ENCODE measurements at regions not wholly inside any gene's neighbourhood (a gene's known extent, or its start where the extent isn't known, plus 50 kb on each side); places are given as distances from the start of the nearest gene placed in this dataset.

DNA sequence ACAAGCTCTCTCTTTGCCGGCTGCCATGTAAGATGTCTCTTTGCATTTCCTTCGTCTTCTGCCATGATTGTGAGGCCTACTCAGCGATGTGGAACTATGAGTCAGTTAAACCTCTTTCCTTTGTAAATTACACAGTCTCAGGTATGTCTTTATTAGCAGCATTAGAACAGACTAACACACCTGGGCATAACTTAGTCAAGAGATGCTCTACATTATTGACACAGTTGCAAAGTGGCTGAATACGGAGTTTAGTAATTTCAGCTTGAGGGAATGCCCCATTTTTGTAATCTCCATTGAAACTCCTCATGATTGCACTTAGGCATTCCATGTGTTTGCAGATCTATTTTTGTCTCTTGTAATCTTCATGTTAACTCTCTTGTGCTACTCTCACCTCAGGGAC is 299.5 kb upstream of the HAND2 start:
- Histone ChIP-seq H3K9me3 (ENCODE audit: insufficient read depth, low read depth, low read length) (no peaks in the 10 kb centered on the region), H3K4me3 (ENCODE audit: low read length) (no peak overlapping the region), H3K36me3 (ENCODE audit: insufficient read depth, low read depth, low read length) (no peaks in the 10 kb centered on the region), H3K27ac (ENCODE audit: low read length) (no peak overlapping the region), H3K9ac (ENCODE audit: low read depth, low read length) (no peak overlapping the region), H3K4me1 (ENCODE audit: insufficient read depth, low read length) (no peaks in the 10 kb centered on the region), H3K27me3 (ENCODE audit: insufficient read depth, low read length) (no peaks in the 10 kb centered on the region)

DNA sequence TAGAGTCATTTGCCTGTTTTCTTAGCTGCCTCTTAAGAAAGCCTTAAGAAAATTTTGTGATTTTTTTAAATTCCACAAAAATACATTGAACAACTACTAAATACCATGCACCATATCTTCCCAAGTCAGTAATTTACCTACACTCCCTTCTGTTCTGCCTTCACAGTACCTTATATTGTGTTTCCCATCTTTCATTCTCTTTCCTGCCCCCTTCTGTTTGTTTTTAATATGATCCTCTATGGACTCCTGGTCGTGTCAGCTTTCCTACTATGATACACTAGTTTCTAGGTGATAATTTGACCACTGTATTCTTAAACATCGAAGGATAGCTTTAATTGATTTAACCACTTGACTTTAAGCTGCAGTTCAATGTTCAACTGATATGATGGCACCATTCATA is 297.7 kb upstream of the HAND2 start:
- Histone ChIP-seq H3K9me3 (ENCODE audit: insufficient read depth, low read depth, low read length) (no peaks in the 10 kb centered on the region), H3K4me3 (ENCODE audit: low read length) (no peak overlapping the region), H3K9ac (ENCODE audit: low read depth, low read length) (no peak overlapping the region), H3K27ac (ENCODE audit: low read length) (no peak overlapping the region), H3K36me3 (ENCODE audit: insufficient read depth, low read depth, low read length) (no peaks in the 10 kb centered on the region), H3K4me1 (ENCODE audit: insufficient read depth, low read length) (no peaks in the 10 kb centered on the region), H3K27me3 (ENCODE audit: insufficient read depth, low read length) (no peaks in the 10 kb centered on the region)

DNA sequence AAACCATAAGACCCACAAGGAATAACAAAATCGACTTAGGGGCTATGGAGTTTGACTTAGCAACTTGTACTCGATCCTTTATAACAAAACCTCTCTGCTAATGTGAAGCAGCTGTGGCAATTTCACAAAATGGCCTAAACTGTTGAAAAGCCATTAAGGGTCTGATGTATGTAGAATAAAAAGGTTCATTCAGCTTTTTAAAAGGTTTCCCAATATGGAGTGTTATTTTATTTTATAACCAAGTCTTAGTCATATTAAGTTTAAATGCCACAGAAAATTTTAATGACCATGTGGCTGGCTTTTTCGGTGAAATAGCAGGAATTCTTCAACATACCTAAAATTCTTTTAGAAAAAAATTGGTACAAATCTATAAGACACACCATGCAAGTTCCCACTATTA is 291.8 kb upstream of the HAND2 start:
- H3K4me3 ChIP-seq (ENCODE audit: low read length) = no peak overlapping the region
- no peak overlapping the region for H3K27ac ChIP-seq (ENCODE audit: low read length)
- H3K36me3 ChIP-seq (ENCODE audit: insufficient read depth, low read depth, low read length) = no peaks in the 10 kb centered on the region
- no peak overlapping the region for H3K9ac ChIP-seq (ENCODE audit: low read depth, low read length)
- no peaks in the 10 kb centered on the region for H3K9me3 ChIP-seq (ENCODE audit: insufficient read depth, low read depth, low read length)
- no peaks in the 10 kb centered on the region for H3K27me3 ChIP-seq (ENCODE audit: insufficient read depth, low read length)
- no peaks in the 10 kb centered on the region for H3K4me1 ChIP-seq (ENCODE audit: insufficient read depth, low read length)

DNA sequence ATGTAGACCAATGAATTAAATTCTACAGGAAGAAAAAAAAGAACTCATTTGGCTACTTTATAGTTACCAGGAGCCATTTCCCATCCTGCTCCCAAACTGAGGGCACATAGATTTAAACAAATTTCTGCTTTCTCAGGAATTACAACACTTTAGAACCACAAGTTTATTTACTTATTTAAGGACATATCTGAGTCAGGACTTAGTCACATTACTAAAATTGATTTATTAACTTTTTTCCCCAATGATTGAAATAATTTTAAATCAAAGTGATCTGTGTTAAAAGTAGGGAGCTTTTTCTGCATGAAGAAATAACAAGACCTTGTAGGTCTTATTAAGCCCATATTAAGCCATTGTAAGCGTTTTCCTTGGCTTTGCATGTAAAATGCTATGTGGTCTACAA is 291.0 kb upstream of the HAND2 start:
- H3K36me3 ChIP-seq (ENCODE audit: insufficient read depth, low read depth, low read length) = no peaks in the 10 kb centered on the region
- no peak overlapping the region for H3K27ac ChIP-seq (ENCODE audit: low read length)
- H3K9me3 ChIP-seq (ENCODE audit: insufficient read depth, low read depth, low read length) = no peaks in the 10 kb centered on the region
- H3K4me1 ChIP-seq (ENCODE audit: insufficient read depth, low read length) = no peaks in the 10 kb centered on the region
- H3K27me3 ChIP-seq (ENCODE audit: insufficient read depth, low read length) = no peaks in the 10 kb centered on the region
- no peak overlapping the region for H3K9ac ChIP-seq (ENCODE audit: low read depth, low read length)
- H3K4me3 ChIP-seq (ENCODE audit: low read length) = no peak overlapping the region

DNA sequence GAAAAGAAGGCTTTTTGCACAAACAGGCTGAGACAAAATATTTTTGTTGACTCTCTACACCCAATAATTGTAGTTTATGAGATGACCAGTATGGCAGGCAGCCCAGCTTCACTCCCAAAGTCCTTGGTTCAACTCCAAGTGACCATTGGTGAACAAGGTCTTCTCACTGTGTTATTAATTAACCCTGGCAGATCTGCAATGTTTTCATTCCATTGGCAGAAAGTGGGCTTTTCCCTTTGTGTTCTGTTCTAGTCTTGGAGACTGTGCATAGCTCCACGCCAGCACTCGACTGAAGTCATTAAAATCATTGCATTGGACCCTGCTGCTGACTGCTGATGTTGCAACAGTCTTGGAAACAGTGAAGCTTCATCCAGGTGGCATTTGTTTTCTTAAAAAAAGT is 277.3 kb upstream of the HAND2 start:
- H3K9me3 ChIP-seq (ENCODE audit: insufficient read depth, low read depth, low read length) = no peaks in the 10 kb centered on the region
- H3K4me3 ChIP-seq (ENCODE audit: low read length) = no peak overlapping the region
- no peaks in the 10 kb centered on the region for H3K27me3 ChIP-seq (ENCODE audit: insufficient read depth, low read length)
- no peaks in the 10 kb centered on the region for H3K36me3 ChIP-seq (ENCODE audit: insufficient read depth, low read depth, low read length)
- no peak overlapping the region for H3K9ac ChIP-seq (ENCODE audit: low read depth, low read length)
- no peak overlapping the region for H3K27ac ChIP-seq (ENCODE audit: low read length)
- H3K4me1 ChIP-seq (ENCODE audit: insufficient read depth, low read length) = no peaks in the 10 kb centered on the region

DNA sequence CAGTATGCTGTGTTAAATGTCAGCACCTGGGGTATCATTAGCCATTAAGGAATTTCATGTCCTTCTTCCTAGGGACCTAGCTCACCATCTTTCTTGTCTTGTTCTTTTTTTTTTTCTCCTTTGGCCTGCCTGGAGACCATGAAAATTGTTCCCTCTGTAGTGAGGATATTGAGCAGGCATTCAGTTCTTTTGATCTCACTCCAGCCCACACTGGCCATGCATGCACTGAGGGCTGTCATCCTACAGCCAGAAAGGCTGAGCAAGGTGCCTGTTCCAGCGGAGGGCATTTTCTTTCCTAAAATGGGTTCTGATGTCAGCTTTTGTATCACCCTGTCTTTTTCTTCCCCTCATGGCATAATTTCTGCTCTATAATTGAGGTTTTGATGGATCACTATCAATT is 275.9 kb upstream of the HAND2 start:
- no peak overlapping the region for H3K9ac ChIP-seq (ENCODE audit: low read depth, low read length)
- no peaks in the 10 kb centered on the region for H3K9me3 ChIP-seq (ENCODE audit: insufficient read depth, low read depth, low read length)
- 0 out of 2 replicates have a peak, but pooled peaks cover 3% of the 10 kb centered on the region for H3K4me1 ChIP-seq (ENCODE audit: insufficient read depth, low read length)
- no peak overlapping the region for H3K4me3 ChIP-seq (ENCODE audit: low read length)
- no peaks in the 10 kb centered on the region for H3K36me3 ChIP-seq (ENCODE audit: insufficient read depth, low read depth, low read length)
- no peaks in the 10 kb centered on the region for H3K27me3 ChIP-seq (ENCODE audit: insufficient read depth, low read length)
- H3K27ac ChIP-seq (ENCODE audit: low read length) = no peak overlapping the region

DNA sequence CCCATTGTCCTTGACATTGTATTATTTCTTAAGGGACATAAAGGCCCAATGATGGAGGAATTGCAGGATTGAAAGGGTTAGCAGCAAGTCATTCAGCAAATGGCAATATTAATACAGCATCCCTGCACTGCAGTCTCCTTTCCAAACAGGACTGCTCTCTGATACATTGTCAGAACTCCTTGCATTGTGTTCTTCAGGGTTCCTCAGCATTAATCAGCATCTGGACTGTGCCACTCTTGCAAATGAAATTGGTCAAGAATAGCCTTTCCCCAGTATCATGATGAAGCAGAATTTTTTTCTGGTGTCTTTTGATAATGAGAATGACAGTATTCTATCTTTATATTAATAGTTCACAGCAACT is 272.6 kb upstream of the HAND2 start:
- Histone ChIP-seq H3K27ac (ENCODE audit: low read length) (no peak overlapping the region), H3K4me1 (ENCODE audit: insufficient read depth, low read length) (0 out of 2 replicates have a peak, but pooled peaks cover 3% of the 10 kb centered on the region), H3K36me3 (ENCODE audit: insufficient read depth, low read depth, low read length) (no peaks in the 10 kb centered on the region)

DNA sequence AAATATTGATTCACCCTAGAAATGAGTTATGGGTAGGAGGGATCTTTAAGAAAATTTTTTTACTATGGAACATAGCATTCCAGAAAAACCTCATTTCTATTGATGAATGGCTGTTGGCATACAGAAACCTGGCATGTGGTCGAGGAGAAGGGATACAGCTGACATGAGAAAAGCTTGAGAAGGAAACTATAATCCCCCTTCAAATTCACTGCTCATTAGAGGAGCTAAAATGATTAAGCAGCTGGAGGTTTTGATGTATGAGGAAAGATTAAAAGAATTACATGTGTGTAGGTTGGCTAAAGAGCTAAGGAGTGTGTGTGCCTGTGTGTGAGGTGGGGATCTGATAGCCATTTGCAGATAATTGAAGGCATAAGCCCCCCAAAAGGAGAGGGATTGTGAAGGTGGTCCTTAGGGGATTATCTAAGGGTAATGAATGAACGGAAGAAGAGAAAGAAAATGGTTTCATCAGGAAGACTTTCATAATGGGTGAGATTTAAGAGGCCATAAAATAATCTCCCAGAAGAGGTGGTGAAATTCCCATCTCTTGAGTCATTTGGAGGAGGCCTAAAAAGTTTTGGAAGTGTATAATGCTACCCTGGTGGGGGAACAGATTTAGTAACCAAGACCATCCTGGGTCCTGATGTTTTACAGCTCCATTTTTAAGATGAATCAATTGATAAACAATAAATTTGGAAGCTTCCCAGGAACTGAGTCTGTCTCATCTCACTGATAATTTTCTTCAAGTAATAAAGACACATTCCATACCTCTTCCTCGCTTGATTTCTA is 272.0 kb upstream of the HAND2 start:
- Histone ChIP-seq H3K27ac (ENCODE audit: low read length) (no peak overlapping the region), H3K4me3 (ENCODE audit: low read length) (no peak overlapping the region), H3K4me1 (ENCODE audit: insufficient read depth, low read length) (0 out of 2 replicates have a peak, but pooled peaks cover 3% of the 10 kb centered on the region), H3K27me3 (ENCODE audit: insufficient read depth, low read length) (no peaks in the 10 kb centered on the region), H3K9me3 (ENCODE audit: insufficient read depth, low read depth, low read length) (no peaks in the 10 kb centered on the region), H3K36me3 (ENCODE audit: insufficient read depth, low read depth, low read length) (no peaks in the 10 kb centered on the region), H3K9ac (ENCODE audit: low read depth, low read length) (no peak overlapping the region)

More for the DNA sequence above, 272.6 kb upstream of the HAND2 start:
- Histone ChIP-seq H3K4me3 (ENCODE audit: low read length) (no peak overlapping the region), H3K9ac (ENCODE audit: low read depth, low read length) (no peak overlapping the region), H3K27me3 (ENCODE audit: insufficient read depth, low read length) (no peaks in the 10 kb centered on the region), H3K9me3 (ENCODE audit: insufficient read depth, low read depth, low read length) (no peaks in the 10 kb centered on the region)

DNA sequence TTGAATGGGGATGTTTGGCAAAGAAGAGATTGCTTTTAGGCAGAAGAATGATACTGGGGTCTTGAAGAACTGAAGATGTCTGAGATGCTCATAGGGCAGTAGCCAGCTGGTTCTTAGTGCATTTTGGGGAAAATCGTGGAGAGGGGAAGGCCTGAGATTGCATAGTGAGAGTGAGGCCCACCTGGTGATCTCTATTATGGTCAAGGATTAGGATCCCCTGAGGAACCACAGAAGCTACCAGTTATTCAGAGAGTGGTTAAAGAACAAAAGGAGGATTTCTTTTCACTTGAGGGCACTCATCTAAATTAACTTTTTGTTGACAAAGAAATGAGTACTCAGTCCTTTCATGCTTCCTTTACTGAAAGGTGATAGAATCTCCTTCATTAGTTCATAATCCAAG is 271.3 kb upstream of the HAND2 start:
- Histone ChIP-seq H3K27me3 (ENCODE audit: insufficient read depth, low read length) (no peaks in the 10 kb centered on the region), H3K4me3 (ENCODE audit: low read length) (no peak overlapping the region), H3K4me1 (ENCODE audit: insufficient read depth, low read length) (0 out of 2 replicates have a peak, but pooled peaks cover 3% of the 10 kb centered on the region), H3K36me3 (ENCODE audit: insufficient read depth, low read depth, low read length) (no peaks in the 10 kb centered on the region), H3K27ac (ENCODE audit: low read length) (no peak overlapping the region), H3K9me3 (ENCODE audit: insufficient read depth, low read depth, low read length) (no peaks in the 10 kb centered on the region), H3K9ac (ENCODE audit: low read depth, low read length) (no peak overlapping the region)

DNA sequence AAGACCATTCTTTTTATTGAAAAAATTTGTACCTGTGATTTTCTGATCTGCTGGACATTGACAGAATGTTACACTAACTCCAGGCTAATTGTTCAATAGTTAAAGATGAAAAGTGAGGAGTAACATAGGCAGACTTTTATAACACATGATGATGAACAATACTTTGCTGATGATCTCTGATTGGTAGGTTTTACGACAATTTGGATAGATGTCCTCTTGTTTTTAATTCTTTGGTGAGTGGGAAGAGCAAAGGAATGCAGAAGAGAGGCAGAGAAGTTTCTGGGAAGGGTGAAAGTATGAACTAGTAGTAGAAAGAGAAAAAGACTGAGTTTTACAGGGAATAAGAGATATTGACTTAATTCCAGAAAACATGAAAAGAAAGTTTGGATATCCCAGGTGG is 267.3 kb upstream of the HAND2 start:
- Histone ChIP-seq H3K4me1 (ENCODE audit: insufficient read depth, low read length) (0 out of 2 replicates have a peak, but pooled peaks cover 3% of the 10 kb centered on the region), H3K9ac (ENCODE audit: low read depth, low read length) (no peak overlapping the region), H3K27ac (ENCODE audit: low read length) (no peak overlapping the region), H3K9me3 (ENCODE audit: insufficient read depth, low read depth, low read length) (no peaks in the 10 kb centered on the region), H3K27me3 (ENCODE audit: insufficient read depth, low read length) (no peaks in the 10 kb centered on the region), H3K4me3 (ENCODE audit: low read length) (no peak overlapping the region), H3K36me3 (ENCODE audit: insufficient read depth, low read depth, low read length) (no peaks in the 10 kb centered on the region)

DNA sequence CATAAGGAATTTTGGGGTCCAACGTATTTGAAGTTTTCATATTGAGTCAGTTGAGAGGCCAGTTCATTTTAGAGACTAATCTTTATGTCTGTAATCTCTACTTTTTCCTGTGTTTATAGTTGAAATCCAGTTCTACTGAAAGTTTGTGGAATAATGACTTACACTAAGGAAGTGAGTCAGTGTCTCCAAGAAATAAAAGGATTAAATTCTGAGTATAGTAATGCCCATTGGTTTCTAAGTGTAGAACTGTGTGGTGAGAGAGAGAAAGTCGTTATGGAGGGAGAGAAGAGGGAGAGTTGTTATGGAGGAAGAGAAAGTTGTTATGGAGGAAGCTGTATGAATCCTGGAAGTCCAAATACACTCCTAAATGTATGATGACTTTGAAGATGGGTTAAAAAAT is 264.6 kb upstream of the HAND2 start:
- Histone ChIP-seq H3K9me3 (ENCODE audit: insufficient read depth, low read depth, low read length) (no peaks in the 10 kb centered on the region), H3K4me1 (ENCODE audit: insufficient read depth, low read length) (no peaks in the 10 kb centered on the region), H3K4me3 (ENCODE audit: low read length) (no peak overlapping the region), H3K27ac (ENCODE audit: low read length) (no peak overlapping the region), H3K36me3 (ENCODE audit: insufficient read depth, low read depth, low read length) (no peaks in the 10 kb centered on the region), H3K9ac (ENCODE audit: low read depth, low read length) (no peak overlapping the region), H3K27me3 (ENCODE audit: insufficient read depth, low read length) (no peaks in the 10 kb centered on the region)

DNA sequence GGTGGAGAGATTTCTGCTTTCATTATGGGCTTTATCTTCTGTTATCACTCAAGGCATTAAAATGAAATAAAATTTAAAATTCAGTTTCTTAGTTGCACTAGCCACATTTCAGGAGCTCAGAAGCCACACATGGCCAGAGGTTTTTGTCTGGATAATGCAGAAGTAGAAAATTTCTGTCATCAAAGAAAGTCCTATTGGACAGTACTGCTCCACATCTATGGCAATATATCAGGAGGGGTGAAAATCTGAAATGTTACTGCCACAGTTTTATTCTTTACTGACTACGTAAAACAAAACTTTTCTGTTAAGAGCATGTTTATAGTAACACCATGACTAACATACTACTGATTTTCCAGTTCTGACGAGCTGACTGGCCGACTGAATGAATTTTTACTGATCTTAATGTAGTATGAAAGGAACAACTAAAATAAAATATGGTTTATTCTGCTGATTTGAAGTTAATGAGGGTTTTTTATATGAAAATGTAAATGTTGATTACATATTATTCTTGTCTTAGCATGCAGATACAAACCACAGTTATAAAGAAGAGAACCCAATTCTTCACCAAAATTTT is 264.0 kb upstream of the HAND2 start:
- H3K27me3 ChIP-seq (ENCODE audit: insufficient read depth, low read length) = no peaks in the 10 kb centered on the region
- no peak overlapping the region for H3K9ac ChIP-seq (ENCODE audit: low read depth, low read length)
- no peaks in the 10 kb centered on the region for H3K36me3 ChIP-seq (ENCODE audit: insufficient read depth, low read depth, low read length)
- H3K27ac ChIP-seq (ENCODE audit: low read length) = no peak overlapping the region
- H3K9me3 ChIP-seq (ENCODE audit: insufficient read depth, low read depth, low read length) = no peaks in the 10 kb centered on the region
- no peaks in the 10 kb centered on the region for H3K4me1 ChIP-seq (ENCODE audit: insufficient read depth, low read length)
- no peak overlapping the region for H3K4me3 ChIP-seq (ENCODE audit: low read length)
